Thyroid gland (tissue), 4 donors: ENCODE measurements at regions not wholly inside any gene's neighbourhood (a gene's known extent, or its start where the extent isn't known, plus 50 kb on each side); places are given as distances from the start of the nearest gene placed in this dataset.

Experiments
- DNase-seq, 2 donors: peaks; one replicate each; pipeline ENCODE4 v3.0.0-alpha.2; 2019
- H3K27ac ChIP-seq, 3 donors: fragments of 200-600 bp; sonication (generic); 1 replicate in 2 of 3; 2 replicates in 1 of 3; pipeline ENCODE4 v1.5.1; 2016 to 2019; ENCODE audit warnings: mild to moderate bottlenecking in 1 of 3, moderate library complexity in 1 of 3
- H3K27me3 ChIP-seq: fragments of 200-600 bp; sonication (generic); one replicate; pipeline ENCODE4 v1.5.1; 2019
- H3K36me3 ChIP-seq, 2 donors: fragments of 200-600 bp; sonication (generic); one replicate each; pipeline ENCODE4 v1.5.1; 2016 to 2019
- H3K4me1 ChIP-seq, 2 donors: fragments of 200-600 bp; sonication (generic); one replicate each; pipeline ENCODE4 v1.5.1; 2017 to 2019
- H3K4me3 ChIP-seq, 3 donors: fragments of 200-600 bp; sonication (generic); replicated peaks in 1 of 3; 1 replicate in 2 of 3; 2 replicates in 1 of 3; pipeline ENCODE4 v1.5.1; 2016; ENCODE audit warnings: mild to moderate bottlenecking in 1 of 3
- H3K9me3 ChIP-seq: fragments of 200-600 bp; sonication (generic); one replicate; pipeline ENCODE4 v1.5.1; 2017
- CTCF ChIP-seq, 6 experiments: fragments of 200-600 bp in 3 of 6; fragments of 450-650 bp in 3 of 6; sonication (generic) in 3 of 6; IDR thresholded peaks; one replicate each; pipeline ENCODE4 v1.5.1; 2016 to 2019; ENCODE audit warnings: antibody characterized with exemption in 6 of 6, mild to moderate bottlenecking in 2 of 6, inconsistent platforms in 1 of 6, moderate library complexity in 1 of 6
- POLR2A ChIP-seq, 2 donors: fragments of 450-650 bp; IDR thresholded peaks; one replicate each; pipeline ENCODE4 v1.6.1; 2017; ENCODE audit warnings: antibody characterized with exemption in 2 of 2, mild to moderate bottlenecking in 2 of 2, moderate library complexity in 1 of 2
- WGBS, 2 donors: methylation state at CpG; one replicate each; pipeline ENCODE4 v1.1.5; 2017; 5-methylcytosine and 5-hydroxymethylcytosine counted together
- intact Hi-C: fragments of 100-400 bp; cut with DNase I; formaldehyde crosslinking; loops from one replicate; pipeline ENCODE4 v1.15.1; 2023

- WGBS, 2 donors = 92 to 94% methylated on average over 3 of the region's 3 CpGs
- TF ChIP-seq CTCF (IDR thresholded peaks at IDR 0.05) = no peak
- no peak for TF ChIP-seq POLR2A (IDR thresholded peaks at IDR 0.05)
- intact Hi-C loops = no loop called here
Observed at GRCh38 chr2:200013906-200014305, 58.5 kb downstream of the MAIP1 start.

GRCh38 chr2:200021449-200022114, 66.2 kb downstream of the MAIP1 start:
- Histone ChIP-seq H3K27me3 (no peaks in the 10 kb centered on the region), H3K4me3 (no peak overlapping the region), H3K27ac (no peak overlapping the region), H3K36me3 (no peaks in the 10 kb centered on the region), H3K9me3 (no peaks in the 10 kb centered on the region), H3K4me1 (no peaks in the 10 kb centered on the region)
- intact Hi-C loops = no loop called here
- TF ChIP-seq POLR2A (IDR thresholded peaks at IDR 0.05) (no peak), CTCF (IDR thresholded peaks at IDR 0.05) (no peak)
- 71 to 84% methylated on average over 5 of the region's 5 CpGs for WGBS, 2 donors
- DNase-seq = no peak

More at GRCh38 chr2:200013906-200014305, 58.5 kb downstream of the MAIP1 start:
- no peaks in the 10 kb centered on the region for H3K9me3 ChIP-seq
- DNase-seq = no peak
- H3K4me1 ChIP-seq = no peaks in the 10 kb centered on the region
- H3K27ac ChIP-seq = no peak overlapping the region
- no peaks in the 10 kb centered on the region for H3K36me3 ChIP-seq
- H3K27me3 ChIP-seq = no peaks in the 10 kb centered on the region
- no peak overlapping the region for H3K4me3 ChIP-seq

- 94 to 97% methylated on average over 2 of the region's 2 CpGs for WGBS, 2 donors
- DNase-seq = no peak
Observed at GRCh38 chr2:200022511-200022910, 67.1 kb downstream of the MAIP1 start.

GRCh38 chr2:200023570-200023969, 68.2 kb downstream of the MAIP1 start:
- Histone ChIP-seq H3K4me1 (no peaks in the 10 kb centered on the region), H3K27ac (no peak overlapping the region), H3K27me3 (no peaks in the 10 kb centered on the region), H3K9me3 (no peaks in the 10 kb centered on the region), H3K4me3 (no peak overlapping the region), H3K36me3 (no peaks in the 10 kb centered on the region)
- intact Hi-C loops = no loop called here
- DNase-seq = no peak
- no peak for TF ChIP-seq POLR2A (IDR thresholded peaks at IDR 0.05)
- no peak for TF ChIP-seq CTCF (IDR thresholded peaks at IDR 0.05)
- 86 to 100% methylated on average over 1 of the region's 1 CpG for WGBS, 2 donors

More at GRCh38 chr2:200022511-200022910, 67.1 kb downstream of the MAIP1 start:
- no peak overlapping the region for H3K4me3 ChIP-seq
- no peaks in the 10 kb centered on the region for H3K9me3 ChIP-seq
- TF ChIP-seq POLR2A (IDR thresholded peaks at IDR 0.05) (no peak), CTCF (IDR thresholded peaks at IDR 0.05) (no peak)
- intact Hi-C loops = no loop called here
- H3K4me1 ChIP-seq = no peaks in the 10 kb centered on the region
- no peaks in the 10 kb centered on the region for H3K36me3 ChIP-seq
- H3K27ac ChIP-seq = no peak overlapping the region
- no peaks in the 10 kb centered on the region for H3K27me3 ChIP-seq

GRCh38 chr2:200025717-200026116, 70.3 kb downstream of the MAIP1 start:
- Histone ChIP-seq H3K27ac (no peak overlapping the region), H3K27me3 (no peaks in the 10 kb centered on the region), H3K36me3 (no peaks in the 10 kb centered on the region), H3K4me1 (no peaks in the 10 kb centered on the region), H3K4me3 (no peak overlapping the region), H3K9me3 (no peaks in the 10 kb centered on the region)
- DNase-seq = no peak
- WGBS, 2 donors = 73 to 84% methylated on average over 2 of the region's 2 CpGs
- intact Hi-C loops = no loop called here
- TF ChIP-seq POLR2A (IDR thresholded peaks at IDR 0.05) = no peak
- no peak for TF ChIP-seq CTCF (IDR thresholded peaks at IDR 0.05)
